ENCODE measurements at regions not wholly inside any gene's neighbourhood (a gene's known extent, or its start where the extent isn't known, plus 50 kb on each side); places are given as distances from the start of the nearest gene placed in this dataset.

DNA sequence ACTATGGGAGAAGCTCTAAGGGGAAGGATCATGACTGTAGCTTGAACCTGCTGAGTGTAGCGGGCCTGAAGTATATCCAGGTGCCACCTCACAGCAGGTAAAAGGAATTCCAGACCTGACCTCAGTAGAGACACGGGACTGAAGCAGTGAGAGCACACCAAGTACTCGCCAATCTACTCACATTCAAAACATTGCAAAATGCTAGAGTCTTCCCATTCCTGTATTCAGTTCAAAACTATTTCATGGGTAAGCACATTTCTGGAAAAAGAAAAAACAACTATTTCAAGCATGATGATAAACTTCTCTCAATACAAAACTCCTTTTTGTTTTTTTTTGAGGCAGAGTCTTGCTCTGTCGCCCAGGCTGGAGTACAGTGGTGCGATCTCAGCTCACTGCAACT is 121.9 kb upstream of the AUTS2 start:
- no peak overlapping the region for H3K27ac ChIP-seq (ENCODE audit: low read length)
- H3K4me1 ChIP-seq (ENCODE audit: low read length) = no peaks in the 10 kb centered on the region
- TF ChIP-seq EZH2phosphoT487 (IDR thresholded peaks at IDR 0.05; ENCODE audit: low read length) (no peak), EZH2 (optimal IDR thresholded peaks at IDR 0.05; ENCODE audit: low read depth, low read length) (no peak)
- TF ChIP-seq, protein P1, sequence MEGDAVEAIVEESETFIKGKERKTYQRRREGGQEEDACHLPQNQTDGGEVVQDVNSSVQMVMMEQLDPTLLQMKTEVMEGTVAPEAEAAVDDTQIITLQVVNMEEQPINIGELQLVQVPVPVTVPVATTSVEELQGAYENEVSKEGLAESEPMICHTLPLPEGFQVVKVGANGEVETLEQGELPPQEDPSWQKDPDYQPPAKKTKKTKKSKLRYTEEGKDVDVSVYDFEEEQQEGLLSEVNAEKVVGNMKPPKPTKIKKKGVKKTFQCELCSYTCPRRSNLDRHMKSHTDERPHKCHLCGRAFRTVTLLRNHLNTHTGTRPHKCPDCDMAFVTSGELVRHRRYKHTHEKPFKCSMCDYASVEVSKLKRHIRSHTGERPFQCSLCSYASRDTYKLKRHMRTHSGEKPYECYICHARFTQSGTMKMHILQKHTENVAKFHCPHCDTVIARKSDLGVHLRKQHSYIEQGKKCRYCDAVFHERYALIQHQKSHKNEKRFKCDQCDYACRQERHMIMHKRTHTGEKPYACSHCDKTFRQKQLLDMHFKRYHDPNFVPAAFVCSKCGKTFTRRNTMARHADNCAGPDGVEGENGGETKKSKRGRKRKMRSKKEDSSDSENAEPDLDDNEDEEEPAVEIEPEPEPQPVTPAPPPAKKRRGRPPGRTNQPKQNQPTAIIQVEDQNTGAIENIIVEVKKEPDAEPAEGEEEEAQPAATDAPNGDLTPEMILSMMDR (IDR thresholded peaks at IDR 0.05; ENCODE audit: low read length) = no peak
- no peaks in the 10 kb centered on the region for H3K79me2 ChIP-seq (ENCODE audit: low read length)
- no peak for DNase-seq
- no peak overlapping the region for H3K4me3 ChIP-seq (ENCODE audit: low read length)
- H3K27me3 ChIP-seq (replicated peaks; ENCODE audit: insufficient read depth, low read length) = no peaks in the 10 kb centered on the region
- no peak overlapping the region for H2AFZ ChIP-seq (ENCODE audit: low read length)
- no peaks in the 10 kb centered on the region for H4K20me1 ChIP-seq (ENCODE audit: insufficient read depth, low read length)
- no peak overlapping the region for H3K9ac ChIP-seq (ENCODE audit: low read length)
- no peaks in the 10 kb centered on the region for H3K9me2 ChIP-seq (replicated peaks; ENCODE audit: insufficient read depth, low read length)
- no peaks in the 10 kb centered on the region for H3K9me3 ChIP-seq (replicated peaks; ENCODE audit: insufficient read depth, low read length)
- H3F3A ChIP-seq (ENCODE audit: insufficient read depth, low read length) = no peaks in the 10 kb centered on the region
- H3K36me3 ChIP-seq (replicated peaks; ENCODE audit: insufficient read depth, low read length) = no peaks in the 10 kb centered on the region
- no peak overlapping the region for H3K4me2 ChIP-seq (ENCODE audit: low read depth, low read length)

DNA sequence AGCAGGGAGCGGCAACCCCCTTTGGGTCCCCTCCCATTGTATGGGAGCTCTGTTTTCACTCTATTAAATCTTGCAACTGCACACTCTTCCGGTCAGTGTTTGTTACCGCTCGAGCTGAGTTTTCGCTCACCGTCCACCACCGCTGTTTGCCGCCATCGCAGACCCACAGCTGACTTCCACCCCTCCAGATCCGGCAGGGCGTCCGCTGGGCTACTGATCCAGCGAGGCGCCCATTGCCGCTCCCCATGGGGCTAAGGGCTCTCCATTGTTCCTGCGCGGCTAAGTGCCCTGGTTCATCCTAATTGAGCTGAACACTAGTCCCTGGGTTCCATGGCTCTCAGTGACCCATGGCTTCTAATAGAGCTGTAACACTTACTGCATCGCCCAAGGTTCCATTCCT is 115.6 kb upstream of the AUTS2 start:
- Histone ChIP-seq H3K79me2 (ENCODE audit: low read length) (no peaks in the 10 kb centered on the region), H3K9ac (ENCODE audit: low read length) (no peak overlapping the region), H3K36me3 (replicated peaks; ENCODE audit: insufficient read depth, low read length) (no peaks in the 10 kb centered on the region), H4K20me1 (ENCODE audit: insufficient read depth, low read length) (no peaks in the 10 kb centered on the region), H3F3A (ENCODE audit: insufficient read depth, low read length) (no peaks in the 10 kb centered on the region), H3K4me1 (ENCODE audit: low read length) (no peaks in the 10 kb centered on the region), H3K27ac (ENCODE audit: low read length) (no peak overlapping the region), H3K4me2 (ENCODE audit: low read depth, low read length) (no peak overlapping the region), H3K27me3 (replicated peaks; ENCODE audit: insufficient read depth, low read length) (no peaks in the 10 kb centered on the region), H3K9me3 (replicated peaks; ENCODE audit: insufficient read depth, low read length) (no peaks in the 10 kb centered on the region), H3K9me2 (replicated peaks; ENCODE audit: insufficient read depth, low read length) (no peaks in the 10 kb centered on the region), H3K4me3 (ENCODE audit: low read length) (no peak overlapping the region), H2AFZ (ENCODE audit: low read length) (no peak overlapping the region)
- TF ChIP-seq, protein P1 (IDR thresholded peaks at IDR 0.05; ENCODE audit: low read length) = no peak
- no peak for TF ChIP-seq EZH2 (optimal IDR thresholded peaks at IDR 0.05; ENCODE audit: low read depth, low read length)
- TF ChIP-seq EZH2phosphoT487 (IDR thresholded peaks at IDR 0.05; ENCODE audit: low read length) = no peak
- no peak for DNase-seq

DNA sequence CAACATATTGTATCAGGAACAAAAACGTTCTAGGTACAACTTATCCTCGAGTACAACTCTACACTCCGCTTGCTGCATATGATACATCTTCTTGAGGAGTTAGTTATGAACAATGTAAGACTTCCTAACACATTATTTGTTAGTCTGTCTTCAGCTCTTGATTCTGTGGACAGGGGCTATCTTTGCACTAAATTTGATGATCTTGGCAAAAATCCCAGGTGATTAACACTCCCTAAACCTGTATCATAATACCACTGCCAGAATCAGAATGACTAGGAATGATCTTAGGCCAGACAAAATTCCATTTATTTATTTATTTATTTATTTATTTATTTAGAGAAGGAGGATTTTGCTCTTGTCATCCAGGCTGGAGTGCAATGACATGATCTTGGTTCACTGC is 108.7 kb upstream of the AUTS2 start:
- no peaks in the 10 kb centered on the region for H3K9me3 ChIP-seq (replicated peaks; ENCODE audit: insufficient read depth, low read length)
- H3F3A ChIP-seq (ENCODE audit: insufficient read depth, low read length) = no peaks in the 10 kb centered on the region
- H3K9ac ChIP-seq (ENCODE audit: low read length) = no peak overlapping the region
- no peaks in the 10 kb centered on the region for H4K20me1 ChIP-seq (ENCODE audit: insufficient read depth, low read length)
- no peak for TF ChIP-seq EZH2phosphoT487 (IDR thresholded peaks at IDR 0.05; ENCODE audit: low read length)
- TF ChIP-seq, protein P1 (IDR thresholded peaks at IDR 0.05; ENCODE audit: low read length) = no peak
- TF ChIP-seq EZH2 (optimal IDR thresholded peaks at IDR 0.05; ENCODE audit: low read depth, low read length) = no peak
- no peak overlapping the region for H3K27ac ChIP-seq (ENCODE audit: low read length)
- H3K27me3 ChIP-seq (replicated peaks; ENCODE audit: insufficient read depth, low read length) = no peaks in the 10 kb centered on the region
- no peak overlapping the region for H3K4me3 ChIP-seq (ENCODE audit: low read length)
- no peaks in the 10 kb centered on the region for H3K36me3 ChIP-seq (replicated peaks; ENCODE audit: insufficient read depth, low read length)
- no peak overlapping the region for H3K4me2 ChIP-seq (ENCODE audit: low read depth, low read length)
- no peaks in the 10 kb centered on the region for H3K4me1 ChIP-seq (ENCODE audit: low read length)
- H2AFZ ChIP-seq (ENCODE audit: low read length) = no peak overlapping the region
- no peaks in the 10 kb centered on the region for H3K9me2 ChIP-seq (replicated peaks; ENCODE audit: insufficient read depth, low read length)
- DNase-seq = no peak
- H3K79me2 ChIP-seq (ENCODE audit: low read length) = no peaks in the 10 kb centered on the region
